Epithelial cell of esophagus (primary cell): ENCODE measurements at regions not wholly inside any gene's neighbourhood (a gene's known extent, or its start where the extent isn't known, plus 50 kb on each side); places are given as distances from the start of the nearest gene placed in this dataset.

Source experiments
- DNase-seq: peaks from one replicate; pipeline ENCODE4 v3.0.0; 2010; ENCODE audit warnings: low read depth
- H3K4me3 ChIP-seq: 2 replicates; pipeline ENCODE4 v1.5.1; 2011; ENCODE audit warnings: mild to moderate bottlenecking, low read length, control low read depth
- CTCF ChIP-seq: IDR thresholded peaks from 2 replicates; pipeline ENCODE4 v1.5.1; 2011; ENCODE audit warnings: low read depth, mild to moderate bottlenecking, low read length, control low read depth, inconsistent platforms; ENCODE audit not compliant: insufficient read depth; ENCODE audit errors: missing control alignments

GRCh38 chr4:181083757-181084361 is 1159.3 kb upstream of the TENM3 start:
- no peak overlapping the region for H3K4me3 ChIP-seq
- DNase-seq = no peak

GRCh38 chr4:181085557-181085956 is 1157.6 kb upstream of the TENM3 start:
- no peak for DNase-seq
- no peak for TF ChIP-seq CTCF
- no peak overlapping the region for H3K4me3 ChIP-seq

More at GRCh38 chr4:181083757-181084361, 1159.3 kb upstream of the TENM3 start:
- no peak for TF ChIP-seq CTCF

- no peak for TF ChIP-seq CTCF
Measured at GRCh38 chr4:181105487-181105886, 1137.7 kb upstream of the TENM3 start.

GRCh38 chr4:181106398-181106797 is 1136.8 kb upstream of the TENM3 start:
- DNase-seq = no peak

More at GRCh38 chr4:181105487-181105886, 1137.7 kb upstream of the TENM3 start:
- DNase-seq = no peak
- no peak overlapping the region for H3K4me3 ChIP-seq

GRCh38 chr4:181108237-181108636 is 1135.0 kb upstream of the TENM3 start:
- no peak for TF ChIP-seq CTCF
- no peak overlapping the region for H3K4me3 ChIP-seq
- DNase-seq = no peak

More at GRCh38 chr4:181106398-181106797, 1136.8 kb upstream of the TENM3 start:
- no peak for TF ChIP-seq CTCF
- no peak overlapping the region for H3K4me3 ChIP-seq

- no peak for DNase-seq
- no peak for TF ChIP-seq CTCF
- no peak overlapping the region for H3K4me3 ChIP-seq
Measured at GRCh38 chr4:181119186-181119585, 1124.0 kb upstream of the TENM3 start.

- TF ChIP-seq CTCF = no peak
- H3K4me3 ChIP-seq = no peak overlapping the region
- DNase-seq = no peak
Measured at GRCh38 chr4:181121733-181122132, 1121.5 kb upstream of the TENM3 start.
